Activated T-helper 1 cell treated with anti-CD3 and anti-CD28 coated beads, Interleukin-12 subunit alpha, Interleukin-12 subunit beta, Interleukin-2, Interleukin-4 antibody, amounts not matched to agents 30 ng/mL and 10 ng/mL and 1 ng/mL, durations not matched to agents 14 hours and 24 hours and 36 hours (primary cell): ENCODE measurements at regions not wholly inside any gene's neighbourhood (a gene's known extent, or its start where the extent isn't known, plus 50 kb on each side); places are given as distances from the start of the nearest gene placed in this dataset.

Experiments used
- DNase-seq: peaks from one replicate; pipeline ENCODE4 v3.0.0; 2021; ENCODE audit warnings: low spot score
- H3K27ac Mint-ChIP-seq: one replicate; pipeline ENCODE4 v1.8.0; 2021; ENCODE audit warnings: mild to moderate bottlenecking, mixed read lengths
- H3K27me3 Mint-ChIP-seq: one replicate; pipeline ENCODE4 v1.8.0; 2022; ENCODE audit warnings: mild to moderate bottlenecking, moderate library complexity, mixed read lengths; ENCODE audit not compliant: insufficient read depth
- H3K36me3 Mint-ChIP-seq: one replicate; pipeline ENCODE4 v1.8.0; 2021; ENCODE audit warnings: low read depth, mixed read lengths
- H3K4me1 Mint-ChIP-seq: one replicate; pipeline ENCODE4 v1.8.0; 2021; ENCODE audit warnings: low read depth, mixed read lengths
- H3K4me3 Mint-ChIP-seq: one replicate; pipeline ENCODE4 v1.8.0; 2021; ENCODE audit warnings: mild to moderate bottlenecking, moderate library complexity, mixed read lengths
- H3K9me3 Mint-ChIP-seq: one replicate; pipeline ENCODE4 v1.8.0; 2021; ENCODE audit warnings: mixed read lengths
- intact Hi-C: fragments of 100-400 bp; cut with micrococcal nuclease; formaldehyde crosslinking; loops from one replicate; pipeline ENCODE4 v1.15.1; 2024

- no peak for DNase-seq
- no peaks in the 10 kb centered on the region for H3K27me3 Mint-ChIP-seq
- H3K4me1 Mint-ChIP-seq = no peaks in the 10 kb centered on the region
- H3K4me3 Mint-ChIP-seq = no peak overlapping the region
- no peaks in the 10 kb centered on the region for H3K36me3 Mint-ChIP-seq
- intact Hi-C loops = no loop called here
- H3K27ac Mint-ChIP-seq = no peak overlapping the region
- no peaks in the 10 kb centered on the region for H3K9me3 Mint-ChIP-seq
Observed at GRCh38 chr13:44887515-44887914, 101.8 kb downstream of the NUFIP1 start.

- no peaks in the 10 kb centered on the region for H3K4me1 Mint-ChIP-seq
- intact Hi-C loops = no loop called here
- H3K27me3 Mint-ChIP-seq = no peaks in the 10 kb centered on the region
- H3K4me3 Mint-ChIP-seq = no peak overlapping the region
- H3K27ac Mint-ChIP-seq = no peak overlapping the region
- no peak for DNase-seq
- H3K36me3 Mint-ChIP-seq = no peaks in the 10 kb centered on the region
- no peaks in the 10 kb centered on the region for H3K9me3 Mint-ChIP-seq
Observed at GRCh38 chr13:44884076-44884729, 105.1 kb downstream of the NUFIP1 start.

- no peaks in the 10 kb centered on the region for H3K36me3 Mint-ChIP-seq
- intact Hi-C loops = loop anchor here (1.0 to 10.0 kb wide), 3 partner anchors 112 to 396 kb away; partner anchors contain the start of gene TSC22D1
Observed at GRCh38 chr13:44879452-44880058, 109.7 kb downstream of the NUFIP1 start.

GRCh38 chr13:44876782-44877324, 112.4 kb downstream of the NUFIP1 start:
- intact Hi-C loops = loop anchor here (2.0 to 10.0 kb wide), 3 partner anchors 110 to 302 kb away; partner anchors contain the start of gene TSC22D1
- Mint-ChIP-seq H3K4me3 (no peak overlapping the region), H3K36me3 (no peaks in the 10 kb centered on the region)

More at GRCh38 chr13:44879452-44880058, 109.7 kb downstream of the NUFIP1 start:
- Mint-ChIP-seq H3K4me1 (peaks cover 12% of the 10 kb centered on the region), H3K4me3 (no peak overlapping the region), H3K9me3 (peaks cover 4% of the 10 kb centered on the region), H3K27ac (no peak overlapping the region), H3K27me3 (no peaks in the 10 kb centered on the region)
- DNase-seq = no peak

GRCh38 chr13:44874886-44875630, 114.2 kb downstream of the NUFIP1 start:
- H3K9me3 Mint-ChIP-seq = peaks cover 4% of the 10 kb centered on the region
- H3K27ac Mint-ChIP-seq = no peak overlapping the region
- no peaks in the 10 kb centered on the region for H3K36me3 Mint-ChIP-seq
- H3K4me3 Mint-ChIP-seq = no peak overlapping the region
- peaks cover 2% of the 10 kb centered on the region for H3K27me3 Mint-ChIP-seq
- no peak for DNase-seq
- peaks cover 12% of the 10 kb centered on the region for H3K4me1 Mint-ChIP-seq
- intact Hi-C loops = loop anchor here (5.0 to 10.0 kb wide), 2 partner anchors 108 to 300 kb away; partner anchors contain the start of gene TSC22D1

More at GRCh38 chr13:44876782-44877324, 112.4 kb downstream of the NUFIP1 start:
- no peak for DNase-seq
- Mint-ChIP-seq H3K4me1 (peaks cover 12% of the 10 kb centered on the region), H3K27me3 (no peaks in the 10 kb centered on the region), H3K27ac (no peak overlapping the region), H3K9me3 (peaks cover 4% of the 10 kb centered on the region)

- Mint-ChIP-seq H3K27me3 (peaks cover 2% of the 10 kb centered on the region), H3K4me3 (no peak overlapping the region), H3K4me1 (peaks cover 12% of the 10 kb centered on the region), H3K27ac (no peak overlapping the region), H3K9me3 (peaks cover 4% of the 10 kb centered on the region), H3K36me3 (no peaks in the 10 kb centered on the region)
- intact Hi-C loops = loop anchor here (10.0 kb wide), 1 partner anchor 299 kb away; the partner anchor contains the start of gene TSC22D1
- no peak for DNase-seq
Observed at GRCh38 chr13:44874176-44874575, 115.1 kb downstream of the NUFIP1 start.

- intact Hi-C loops = loop anchor here (10.0 kb wide), 1 partner anchor 299 kb away; the partner anchor contains the start of gene TSC22D1
- H3K27me3 Mint-ChIP-seq = peaks cover 2% of the 10 kb centered on the region
Observed at GRCh38 chr13:44873461-44873860, 115.8 kb downstream of the NUFIP1 start.

GRCh38 chr13:44872751-44873150, 116.5 kb downstream of the NUFIP1 start:
- DNase-seq = no peak
- peaks cover 2% of the 10 kb centered on the region for H3K9me3 Mint-ChIP-seq
- H3K4me3 Mint-ChIP-seq = no peak overlapping the region
- H3K36me3 Mint-ChIP-seq = no peaks in the 10 kb centered on the region
- no peak overlapping the region for H3K27ac Mint-ChIP-seq
- intact Hi-C loops = loop anchor here (10.0 kb wide), 1 partner anchor 298 kb away; the partner anchor contains the start of gene TSC22D1
- peaks cover 2% of the 10 kb centered on the region for H3K27me3 Mint-ChIP-seq
- peaks cover 21% of the 10 kb centered on the region for H3K4me1 Mint-ChIP-seq

More at GRCh38 chr13:44873461-44873860, 115.8 kb downstream of the NUFIP1 start:
- H3K27ac Mint-ChIP-seq = no peak overlapping the region
- H3K9me3 Mint-ChIP-seq = peaks cover 4% of the 10 kb centered on the region
- DNase-seq = no peak
- H3K4me1 Mint-ChIP-seq = peaks cover 17% of the 10 kb centered on the region
- no peaks in the 10 kb centered on the region for H3K36me3 Mint-ChIP-seq
- no peak overlapping the region for H3K4me3 Mint-ChIP-seq

GRCh38 chr13:44870456-44870929, 118.8 kb downstream of the NUFIP1 start:
- Mint-ChIP-seq H3K36me3 (no peaks in the 10 kb centered on the region), H3K4me1 (peaks cover 19% of the 10 kb centered on the region), H3K27me3 (peaks cover 4% of the 10 kb centered on the region), H3K9me3 (no peaks in the 10 kb centered on the region), H3K4me3 (no peak overlapping the region), H3K27ac (no peak overlapping the region)
- DNase-seq = no peak
- intact Hi-C loops = loop anchor here (10.0 kb wide), 1 partner anchor 296 kb away; the partner anchor contains the start of gene TSC22D1

GRCh38 chr13:44869167-44869566, 120.1 kb downstream of the NUFIP1 start:
- Mint-ChIP-seq H3K27ac (no peak overlapping the region), H3K4me3 (no peak overlapping the region), H3K4me1 (peaks cover 9% of the 10 kb centered on the region), H3K9me3 (no peaks in the 10 kb centered on the region), H3K36me3 (no peaks in the 10 kb centered on the region), H3K27me3 (peaks cover 7% of the 10 kb centered on the region)
- no peak for DNase-seq
- intact Hi-C loops = loop anchor here (2.0 kb wide), 1 partner anchor 220 kb away; no protein-coding TSS in a partner anchor

- no peak overlapping the region for H3K27ac Mint-ChIP-seq
- H3K36me3 Mint-ChIP-seq = no peaks in the 10 kb centered on the region
- H3K4me3 Mint-ChIP-seq = no peak overlapping the region
- no peaks in the 10 kb centered on the region for H3K9me3 Mint-ChIP-seq
- H3K27me3 Mint-ChIP-seq = peaks cover 7% of the 10 kb centered on the region
- no peak for DNase-seq
- intact Hi-C loops = loop anchor here (2.0 kb wide), 1 partner anchor 220 kb away; no protein-coding TSS in a partner anchor
- H3K4me1 Mint-ChIP-seq = peaks cover 9% of the 10 kb centered on the region
Observed at GRCh38 chr13:44868397-44868796, 120.9 kb downstream of the NUFIP1 start.

GRCh38 chr13:44867825-44868224, 121.4 kb downstream of the NUFIP1 start:
- Mint-ChIP-seq H3K9me3 (no peaks in the 10 kb centered on the region), H3K4me1 (peaks cover 9% of the 10 kb centered on the region), H3K27ac (no peak overlapping the region), H3K4me3 (no peak overlapping the region), H3K36me3 (no peaks in the 10 kb centered on the region), H3K27me3 (peaks cover 7% of the 10 kb centered on the region)
- intact Hi-C loops = loop anchor here (2.0 kb wide), 1 partner anchor 219 kb away; no protein-coding TSS in a partner anchor
- DNase-seq = no peak
